Endothelial cell of umbilical vein (primary cell): ENCODE measurements at regions not wholly inside any gene's neighbourhood (a gene's known extent, or its start where the extent isn't known, plus 50 kb on each side); places are given as distances from the start of the nearest gene placed in this dataset.

Experiments
- BruUV-seq: library from RNA; stranded (reverse); fragments of 400-500 nt; replicated peaks from 2 replicates; lab custom pipeline; 2021; lab: Mats Ljungman, UMichigan
- CTCF ChIA-PET: fragments of 300-600, 350-600 bp; sonication (Branson Sonifier 250); formaldehyde crosslinking; loops from one replicate; lab custom pipeline; 2021; ENCODE audit warnings: antibody characterized with exemption, inconsistent platforms; lab: Charles Lee
- POLR2A ChIA-PET: fragments of 300-600, 350-600 bp; sonication (Branson Sonifier 250); formaldehyde crosslinking; loops from one replicate; lab custom pipeline; 2021; ENCODE audit warnings: antibody characterized with exemption, inconsistent platforms; lab: Charles Lee
- DNase-seq: peaks from one replicate; pipeline ENCODE4 v3.0.0-alpha.2; 2011; ENCODE audit warnings: low read depth, low spot score
- FAIRE-seq: peaks from 2 replicates; lab custom pipeline; 2011; peaks lifted over from hg19 to GRCh38; lab: Jason Lieb, UNC
- H2AFZ ChIP-seq: 2 replicates; pipeline ENCODE4 v1.6.0; 2012; ENCODE audit warnings: low read depth, low read length, control low read depth, inconsistent platforms
- H3K27ac ChIP-seq: 2 replicates; pipeline ENCODE4 v1.5.1; 2011; ENCODE audit warnings: low read depth, mild to moderate bottlenecking, control low read depth, low read length, moderate library complexity; ENCODE audit not compliant: insufficient read depth
- H3K27me3 ChIP-seq, 2 experiments: 2 replicates each; pipeline versions ENCODE4 v1.6.0 to v1.6.1; 2011; ENCODE audit warnings: low read length in 2 of 2, mixed read lengths in 1 of 2; ENCODE audit not compliant: control insufficient read depth in 2 of 2, insufficient read depth in 2 of 2
- H3K36me3 ChIP-seq, 2 experiments: 2 replicates in 1 of 2; 3 replicates in 1 of 2; pipeline ENCODE4 v1.5.1; 2011; ENCODE audit warnings: low read length in 2 of 2, mild to moderate bottlenecking in 1 of 2, moderate library complexity in 1 of 2; ENCODE audit not compliant: control insufficient read depth in 2 of 2, insufficient read depth in 2 of 2; ENCODE audit errors: extremely low read depth in 1 of 2
- H3K4me1 ChIP-seq: 3 replicates; pipeline ENCODE4 v1.5.1; 2011; ENCODE audit warnings: mild to moderate bottlenecking, low read length; ENCODE audit not compliant: control insufficient read depth, insufficient read depth; ENCODE audit errors: extremely low read depth
- H3K4me2 ChIP-seq: 2 replicates; pipeline ENCODE4 v1.6.1; 2011; ENCODE audit warnings: low read length, control low read depth, mixed read lengths; ENCODE audit not compliant: insufficient read depth
- H3K4me3 ChIP-seq, 3 experiments: fragments of 200-600 bp in 1 of 3; sonication (generic), shearing (Covaris generic) in 1 of 3; replicated peaks in 1 of 3; 2 replicates each; pipeline ENCODE4 v1.5.1; 2011 to 2016; ENCODE audit warnings: control low read depth in 3 of 3, low read length in 3 of 3, mild to moderate bottlenecking in 2 of 3, inconsistent platforms in 1 of 3, low read depth in 1 of 3, moderate library complexity in 1 of 3; ENCODE audit not compliant: insufficient read depth in 1 of 3
- H3K79me2 ChIP-seq: 2 replicates; pipeline ENCODE4 v1.6.0; 2012; ENCODE audit warnings: low read length, inconsistent platforms; ENCODE audit not compliant: control insufficient read depth, insufficient read depth
- H3K9ac ChIP-seq: replicated peaks from 2 replicates; pipeline ENCODE3; 2011; ENCODE audit warnings: low read length, control low read depth; ENCODE audit not compliant: insufficient read depth; ENCODE audit errors: extremely low read depth
- H3K9me1 ChIP-seq: replicated peaks from 3 replicates; pipeline ENCODE4 v1.6.0; 2011; ENCODE audit warnings: mild to moderate bottlenecking, low read length; ENCODE audit not compliant: control insufficient read depth, insufficient read depth; ENCODE audit errors: extremely low read depth
- H3K9me3 ChIP-seq: replicated peaks from 2 replicates; pipeline ENCODE4 v1.5.1; 2012; ENCODE audit warnings: low read length, inconsistent platforms; ENCODE audit not compliant: control insufficient read depth, insufficient read depth
- H4K20me1 ChIP-seq: replicated peaks from 2 replicates; pipeline ENCODE3; 2011; ENCODE audit warnings: mild to moderate bottlenecking, low read length; ENCODE audit not compliant: control insufficient read depth, insufficient read depth; ENCODE audit errors: extremely low read depth
- CTCF ChIP-seq, 2 donors: IDR thresholded peaks; 1 replicate in 1 of 2; 2 replicates in 1 of 2; pipeline ENCODE4 v1.5.1; 2011; ENCODE audit warnings: low read length in 2 of 2, mild to moderate bottlenecking in 2 of 2, moderate library complexity in 2 of 2, control low read depth in 1 of 2, inconsistent platforms in 1 of 2, low read depth in 1 of 2; ENCODE audit not compliant: insufficient read depth in 1 of 2; ENCODE audit errors: extremely low read depth in 1 of 2
- EZH2 ChIP-seq: IDR thresholded peaks from 2 replicates; pipeline ENCODE4 v1.6.1; 2012; ENCODE audit warnings: borderline replicate concordance, low read depth, mild to moderate bottlenecking, moderate library complexity, low read length, inconsistent platforms; ENCODE audit not compliant: severe bottlenecking
- FOS ChIP-seq: IDR thresholded peaks from 2 replicates; pipeline ENCODE4 v1.6.1; 2011; ENCODE audit warnings: mild to moderate bottlenecking, low read length, moderate library complexity, borderline replicate concordance; ENCODE audit not compliant: insufficient read depth
- GATA2 ChIP-seq: IDR thresholded peaks from 2 replicates; pipeline ENCODE4 v1.7.0; 2011; ENCODE audit warnings: low read depth, mild to moderate bottlenecking, moderate library complexity, mixed read lengths, low read length; ENCODE audit not compliant: insufficient read length, insufficient read depth
- JUN ChIP-seq: IDR thresholded peaks from 2 replicates; pipeline ENCODE4 v1.6.1; 2011; ENCODE audit warnings: borderline replicate concordance, low read depth; ENCODE audit not compliant: insufficient read length, insufficient read depth
- MAX ChIP-seq: IDR thresholded peaks from 2 replicates; pipeline ENCODE4 v1.6.1; 2011; ENCODE audit not compliant: insufficient read depth, insufficient read length
- MYC ChIP-seq: IDR thresholded peaks from one replicate; pipeline ENCODE4 v1.6.1; 2011; ENCODE audit warnings: mild to moderate bottlenecking, low read depth, low read length
- POLR2AphosphoS5 ChIP-seq: IDR thresholded peaks from 2 replicates; pipeline ENCODE4 v1.6.1; 2012; ENCODE audit warnings: low read depth, mild to moderate bottlenecking, control low read depth, low read length, moderate library complexity; ENCODE audit not compliant: insufficient read depth
- dilution Hi-C: fragments of 300-500 bp; cut with MboI; formaldehyde crosslinking; loops from one replicate; pipeline ENCODE4 v1.15.0; 2019; ENCODE audit warnings: low sequenced_read_pairs; ENCODE audit not compliant: extremely low pct_ligation_motif_present
- intact Hi-C: fragments of 100-400 bp; cut with micrococcal nuclease; formaldehyde crosslinking; loops from one replicate; pipeline ENCODE4 v1.10.0; 2022

- Histone ChIP-seq H3K79me2 (no peaks in the 10 kb centered on the region), H3K9me3 (no peaks in the 10 kb centered on the region), H3K9ac (peak overlapping the region; percentile 52), H2AFZ (peak overlapping the region; percentile 39), H4K20me1 (no peaks in the 10 kb centered on the region), H3K36me3 (no peaks in the 10 kb centered on the region), H3K4me3 (no peak overlapping the region), H3K4me2 (peak overlapping the region; percentile 44), H3K9me1 (no peaks in the 10 kb centered on the region), H3K27me3 (no peaks in the 10 kb centered on the region), H3K27ac (peak overlapping the region; percentile 92), H3K4me1 (peaks cover 26% of the 10 kb centered on the region)
- DNase-seq = peak; percentile 43
- POLR2A ChIA-PET = interaction anchor here (0.6 to 2.1 kb wide), 2 partner anchors 35 to 76 kb away, joined by 7 to 10 read pairs; partner anchors contain the start of gene ZFAND5
- intact Hi-C loops (loop anchor here (1.0 kb wide), 1 partner anchor 76 kb away; the partner anchor contains the start of gene ZFAND5), dilution Hi-C loops (no loop called here)
- no TSS peak for BruUV-seq
- CTCF ChIA-PET = interaction anchor here (1.0 kb wide), 1 partner anchor 13 kb away, joined by 3 read pairs; no protein-coding TSS in a partner anchor
- TF ChIP-seq POLR2AphosphoS5 (no peak), FOS (peak; percentile 73), GATA2 (peak; percentile 43)
- peak; percentile 79 for FAIRE-seq
Measured at GRCh38 chr9:72440992-72441847, 76.2 kb upstream of the ZFAND5 start.

- H4K20me1 ChIP-seq = no peaks in the 10 kb centered on the region
- dilution Hi-C loops (no loop called here), intact Hi-C loops (no loop called here)
- TF ChIP-seq EZH2 = no peak
- TF ChIP-seq JUN = no peak
- TF ChIP-seq MAX = no peak
- no peak for TF ChIP-seq CTCF (IDR thresholded peaks at IDR 0.05; ENCODE audit: extremely low read depth in 1 of 2, insufficient read depth in 1 of 2, low read depth in 1 of 2, low read length in 2 of 2)
- no peak for TF ChIP-seq POLR2AphosphoS5
- no peak for TF ChIP-seq MYC
- no peak for TF ChIP-seq GATA2
- TF ChIP-seq FOS = no peak
- ChIA-PET CTCF (interaction anchor here (1.0 kb wide), 1 partner anchor 12 kb away, joined by 3 read pairs; no protein-coding TSS in a partner anchor), POLR2A (interaction anchor here (0.7 to 2.1 kb wide), 2 partner anchors 75 to 84 kb away, joined by 6 to 10 read pairs; partner anchors contain the start of gene ZFAND5)
- no peak overlapping the region for H3K4me3 ChIP-seq
- H2AFZ ChIP-seq = no peak overlapping the region
- H3K4me1 ChIP-seq = peaks cover 26% of the 10 kb centered on the region
- H3K9ac ChIP-seq = no peak overlapping the region
- no peaks in the 10 kb centered on the region for H3K79me2 ChIP-seq
- H3K36me3 ChIP-seq = no peaks in the 10 kb centered on the region
- H3K27ac ChIP-seq = no peak overlapping the region
- H3K9me1 ChIP-seq = no peaks in the 10 kb centered on the region
- no peaks in the 10 kb centered on the region for H3K27me3 ChIP-seq
- H3K4me2 ChIP-seq = no peak overlapping the region
- no peak for DNase-seq
- BruUV-seq = no TSS peak
- no peak for FAIRE-seq
- H3K9me3 ChIP-seq = no peaks in the 10 kb centered on the region
Measured at GRCh38 chr9:72440378-72440777, 75.4 kb upstream of the ZFAND5 start.
